Testis (tissue), 2 donors: ENCODE measurements at regions not wholly inside any gene's neighbourhood (a gene's known extent, or its start where the extent isn't known, plus 50 kb on each side); places are given as distances from the start of the nearest gene placed in this dataset.

ENCODE experiments used
- POLR2A ChIP-seq: fragments of 450-650 bp; IDR thresholded peaks from one replicate; pipeline ENCODE4 v1.6.1; 2017; ENCODE audit warnings: antibody characterized with exemption, mild to moderate bottlenecking, moderate library complexity
- TF ChIP-seq, protein P1 (sequence below), 3 experiments: fragments of 450-650 bp in 2 of 3; fragments of 200-600 bp in 1 of 3; sonication (generic) in 1 of 3; IDR thresholded peaks; one replicate each; pipeline ENCODE4 v1.5.1; 2016 to 2019; ENCODE audit warnings: antibody characterized with exemption in 3 of 3, mild to moderate bottlenecking in 2 of 3, moderate library complexity in 1 of 3

GRCh38 chr2:172373766-172374165, 53.6 kb upstream of the ITGA6 start:
- TF ChIP-seq, protein P1, sequence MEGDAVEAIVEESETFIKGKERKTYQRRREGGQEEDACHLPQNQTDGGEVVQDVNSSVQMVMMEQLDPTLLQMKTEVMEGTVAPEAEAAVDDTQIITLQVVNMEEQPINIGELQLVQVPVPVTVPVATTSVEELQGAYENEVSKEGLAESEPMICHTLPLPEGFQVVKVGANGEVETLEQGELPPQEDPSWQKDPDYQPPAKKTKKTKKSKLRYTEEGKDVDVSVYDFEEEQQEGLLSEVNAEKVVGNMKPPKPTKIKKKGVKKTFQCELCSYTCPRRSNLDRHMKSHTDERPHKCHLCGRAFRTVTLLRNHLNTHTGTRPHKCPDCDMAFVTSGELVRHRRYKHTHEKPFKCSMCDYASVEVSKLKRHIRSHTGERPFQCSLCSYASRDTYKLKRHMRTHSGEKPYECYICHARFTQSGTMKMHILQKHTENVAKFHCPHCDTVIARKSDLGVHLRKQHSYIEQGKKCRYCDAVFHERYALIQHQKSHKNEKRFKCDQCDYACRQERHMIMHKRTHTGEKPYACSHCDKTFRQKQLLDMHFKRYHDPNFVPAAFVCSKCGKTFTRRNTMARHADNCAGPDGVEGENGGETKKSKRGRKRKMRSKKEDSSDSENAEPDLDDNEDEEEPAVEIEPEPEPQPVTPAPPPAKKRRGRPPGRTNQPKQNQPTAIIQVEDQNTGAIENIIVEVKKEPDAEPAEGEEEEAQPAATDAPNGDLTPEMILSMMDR (IDR thresholded peaks at IDR 0.05) = no peak
- no peak for TF ChIP-seq POLR2A
